Fibroblast of villous mesenchyme (primary cell): ENCODE measurements at regions not wholly inside any gene's neighbourhood (a gene's known extent, or its start where the extent isn't known, plus 50 kb on each side); places are given as distances from the start of the nearest gene placed in this dataset.
"Not testable (repeated sequence)": the region's sequence is repeated elsewhere in the genome, so short reads cannot be mapped to it uniquely, and the experiment has no call there.

ENCODE experiments used
- DNase-seq: peaks from one replicate; pipeline ENCODE4 v3.0.0-alpha.2; 2010; ENCODE audit warnings: low read depth
- H3K4me3 ChIP-seq: 2 replicates; pipeline ENCODE4 v1.5.1; 2011; ENCODE audit warnings: low read depth, mild to moderate bottlenecking, low read length
- CTCF ChIP-seq: IDR thresholded peaks from 2 replicates; pipeline ENCODE4 v1.5.1; 2012; ENCODE audit warnings: low read depth, mild to moderate bottlenecking, low read length; ENCODE audit not compliant: insufficient read depth

GRCh38 chr7:104264285-104264684 lies 56.5 kb upstream of the ORC5 start:
- H3K4me3 ChIP-seq, result no peak overlapping the region

GRCh38 chr7:104267701-104268368 lies 60.0 kb upstream of the ORC5 start:
- peak; percentile 50 for TF ChIP-seq CTCF
- no peak overlapping the region for H3K4me3 ChIP-seq
- DNase-seq, result peak; percentile 27

More at GRCh38 chr7:104264285-104264684, 56.5 kb upstream of the ORC5 start:
- DNase-seq, result no peak
- TF ChIP-seq CTCF, result no peak

DNA sequence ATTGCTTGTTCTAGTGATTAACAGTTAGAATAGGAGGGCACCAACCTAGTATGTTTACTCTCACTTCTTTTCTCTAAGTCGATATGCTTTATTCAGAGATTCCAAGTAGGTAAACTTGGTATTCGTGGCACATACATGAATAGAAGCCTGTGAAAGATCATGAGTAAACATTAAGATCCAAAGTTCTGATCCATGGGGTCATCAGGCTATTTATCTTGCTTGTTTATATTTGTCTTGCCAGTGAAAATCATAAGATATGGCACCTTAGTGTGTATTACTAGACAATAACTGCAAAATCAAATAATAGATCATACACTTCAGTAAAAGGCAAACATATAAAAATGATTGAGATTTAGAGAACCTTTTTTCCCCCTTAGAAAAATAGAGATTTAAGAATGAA lies 56.5 kb upstream of the LHFPL3 start:
- no peak for TF ChIP-seq CTCF
- DNase-seq, result no peak
- H3K4me3 ChIP-seq, result no peak overlapping the region

GRCh38 chr7:104272767-104273384 lies 55.5 kb upstream of the LHFPL3 start:
- peak; percentile 44 for DNase-seq
- no peak overlapping the region for H3K4me3 ChIP-seq
- peak; percentile 58 for TF ChIP-seq CTCF

DNA sequence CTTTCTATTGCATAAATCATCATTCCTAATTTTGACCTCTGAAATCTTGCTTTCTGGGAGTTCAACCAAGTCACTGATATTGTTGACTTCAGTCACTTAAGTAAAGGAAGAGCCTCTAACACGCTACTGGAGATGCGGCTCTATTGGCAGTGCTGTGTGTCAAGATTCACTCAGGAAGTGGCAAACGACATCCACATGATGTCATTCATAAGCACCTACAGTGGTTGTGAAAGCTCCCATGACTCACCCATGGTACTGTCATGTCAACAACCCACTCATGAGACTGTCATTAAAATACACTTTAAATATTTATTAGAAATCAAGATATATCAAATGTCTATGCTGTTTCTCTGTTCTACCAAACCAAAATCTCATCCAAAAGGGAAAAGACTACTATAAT lies 52.5 kb upstream of the LHFPL3 start:
- no peak for TF ChIP-seq CTCF
- DNase-seq, result peak; percentile 5
- H3K4me3 ChIP-seq, result no peak overlapping the region

DNA sequence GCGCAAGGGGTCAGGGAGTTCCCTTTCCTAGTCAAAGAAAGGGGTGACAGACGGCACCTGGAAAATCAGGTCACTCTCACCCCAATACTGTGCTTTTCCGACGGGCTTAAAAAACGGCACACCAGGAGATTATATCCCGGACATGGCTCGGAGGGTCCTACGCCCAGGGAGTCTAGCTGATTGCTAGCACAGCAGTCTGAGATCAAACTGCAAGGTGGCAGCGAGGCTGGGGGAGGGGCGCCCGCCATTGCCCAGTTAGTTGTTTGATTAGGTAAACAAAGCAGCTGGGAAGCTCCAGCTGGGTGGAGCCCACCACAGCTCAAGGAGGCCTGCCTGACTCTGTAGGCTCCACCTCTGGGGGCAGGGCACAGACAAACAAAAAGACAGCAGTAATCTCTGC lies 51.7 kb upstream of the LHFPL3 start:
- not testable (repeated sequence) for DNase-seq, H3K4me3 ChIP-seq
